HEK293T (cell line): ENCODE measurements at regions not wholly inside any gene's neighbourhood (a gene's known extent, or its start where the extent isn't known, plus 50 kb on each side); places are given as distances from the start of the nearest gene placed in this dataset.

Experiments
- FOXA1 ChIP-seq: fragments of 450-650 bp; IDR thresholded peaks from 2 replicates; pipeline ENCODE4 v1.6.1; 2016; ENCODE audit warnings: mild to moderate bottlenecking
- FOXK2 ChIP-seq: fragments of 450-650 bp; IDR thresholded peaks from 2 replicates; pipeline ENCODE4 v1.6.1; 2016; ENCODE audit warnings: mild to moderate bottlenecking
- FOXM1 ChIP-seq: fragments of 450-650 bp; IDR thresholded peaks from 2 replicates; pipeline ENCODE4 v1.6.1; 2017; ENCODE audit warnings: mild to moderate bottlenecking, borderline replicate concordance
- HDGF ChIP-seq: fragments of 450-650 bp; IDR thresholded peaks from 2 replicates; pipeline ENCODE4 v1.6.1; 2017; ENCODE audit warnings: antibody characterized with exemption, borderline replicate concordance
- NFRKB ChIP-seq: fragments of 450-650 bp; IDR thresholded peaks from 2 replicates; pipeline ENCODE4 v1.6.1; 2016; ENCODE audit warnings: mild to moderate bottlenecking, moderate library complexity
- SP1 ChIP-seq: fragments of 450-650 bp; IDR thresholded peaks from 2 replicates; pipeline ENCODE4 v1.6.1; 2017
- SUZ12 ChIP-seq: fragments of 450-650 bp; IDR thresholded peaks from 2 replicates; pipeline ENCODE4 v1.6.1; 2016; ENCODE audit warnings: mild to moderate bottlenecking

DNA sequence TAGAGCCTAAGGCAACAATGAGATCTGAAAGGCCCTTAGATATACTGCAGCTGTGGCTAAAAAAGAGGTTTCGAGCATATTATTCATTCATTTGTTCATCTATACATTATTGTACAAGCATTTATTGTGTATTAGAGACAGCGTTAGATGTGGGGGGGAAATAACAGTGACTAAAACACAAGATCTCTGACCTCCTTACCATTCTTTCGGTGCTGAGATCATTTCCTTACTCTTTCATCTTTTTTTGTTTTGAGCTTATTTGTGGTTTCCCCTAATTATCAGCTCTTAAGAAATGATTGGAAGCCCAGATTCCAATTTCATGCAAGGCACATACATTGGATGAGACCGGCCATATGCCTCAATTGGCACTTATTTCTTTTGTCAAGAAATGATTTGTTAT lies 113.2 kb downstream of the SEC61B start:
- no peak for TF ChIP-seq HDGF
- TF ChIP-seq FOXM1 = no peak
- TF ChIP-seq NFRKB = no peak
- no peak for TF ChIP-seq SUZ12
- no peak for TF ChIP-seq FOXK2
- TF ChIP-seq SP1 = no peak
- no peak for TF ChIP-seq FOXA1
